SIG-M5 treated with dmso at 0.1 percent for 504 hours (cell line): ENCODE measurements at regions not wholly inside any gene's neighbourhood (a gene's known extent, or its start where the extent isn't known, plus 50 kb on each side); places are given as distances from the start of the nearest gene placed in this dataset.
"Not testable (repeated sequence)": the region's sequence is repeated elsewhere in the genome, so short reads cannot be mapped to it uniquely, and the experiment has no call there.

Experiments
- DNase-seq: peaks from one replicate; lab custom pipeline; 2025; ENCODE audit not compliant: unreplicated experiment; lab: John Stamatoyannopoulos, UW

- DNase-seq: no peak
Measured at GRCh38 chr1:199811163-199811562, 216.3 kb upstream of the NR5A2 start.

GRCh38 chr1:199813198-199813597 lies 214.3 kb upstream of the NR5A2 start:
- DNase-seq: no peak

GRCh38 chr1:199815947-199816346 lies 211.6 kb upstream of the NR5A2 start:
- DNase-seq: peak; percentile 42

GRCh38 chr1:199817266-199817665 lies 210.2 kb upstream of the NR5A2 start:
- DNase-seq: no peak

GRCh38 chr1:199821029-199821779 lies 206.3 kb upstream of the NR5A2 start:
- no peak for DNase-seq

GRCh38 chr1:199832451-199832850 lies 195.1 kb upstream of the NR5A2 start:
- DNase-seq: no peak

GRCh38 chr1:199834711-199835110 lies 192.8 kb upstream of the NR5A2 start:
- DNase-seq: no peak

GRCh38 chr1:199836430-199836829 lies 191.1 kb upstream of the NR5A2 start:
- no peak for DNase-seq

GRCh38 chr1:199837321-199837720 lies 190.2 kb upstream of the NR5A2 start:
- no peak for DNase-seq

- DNase-seq: not testable (repeated sequence)
Measured at GRCh38 chr1:199839608-199840007, 187.9 kb upstream of the NR5A2 start.

GRCh38 chr1:199843096-199843495 lies 184.4 kb upstream of the NR5A2 start:
- not testable (repeated sequence) for DNase-seq

GRCh38 chr1:199843861-199844260 lies 183.6 kb upstream of the NR5A2 start:
- no peak for DNase-seq

- DNase-seq: no peak
Measured at GRCh38 chr1:199847021-199847420, 180.5 kb upstream of the NR5A2 start.

GRCh38 chr1:199851439-199852140 lies 175.9 kb upstream of the NR5A2 start:
- no peak for DNase-seq

- DNase-seq: no peak
Measured at GRCh38 chr1:199854686-199855321, 172.7 kb upstream of the NR5A2 start.

GRCh38 chr1:199855580-199855979 lies 171.9 kb upstream of the NR5A2 start:
- no peak for DNase-seq

- no peak for DNase-seq
Measured at GRCh38 chr1:199856216-199856780, 171.2 kb upstream of the NR5A2 start.

- DNase-seq: peak; percentile 92
Measured at GRCh38 chr1:199857108-199857507, 170.4 kb upstream of the NR5A2 start.

GRCh38 chr1:199857516-199857915 lies 170.0 kb upstream of the NR5A2 start:
- no peak for DNase-seq

GRCh38 chr1:199858171-199858570 lies 169.3 kb upstream of the NR5A2 start:
- no peak for DNase-seq

GRCh38 chr1:199858856-199859255 lies 168.7 kb upstream of the NR5A2 start:
- DNase-seq: no peak

- peak; percentile 95 for DNase-seq
Measured at GRCh38 chr1:199859491-199859933, 168.0 kb upstream of the NR5A2 start.
